ENCODE measurements at regions not wholly inside any gene's neighbourhood (a gene's known extent, or its start where the extent isn't known, plus 50 kb on each side); places are given as distances from the start of the nearest gene placed in this dataset.

- TF ChIP-seq CTCF (optimal IDR thresholded peaks at IDR 0.05 in 1 of 3, IDR thresholded peaks at IDR 0.05 in 1 of 3, conservative IDR thresholded peaks at IDR 0.05 in 1 of 3; ENCODE audit: extremely low read depth in 1 of 3, insufficient read depth in 2 of 3, low read length in 3 of 3) (no peak), EZH2 (IDR thresholded peaks at IDR 0.05; ENCODE audit: low read length) (no peak)
Observed at GRCh38 chr9:79976257-79977073, 404.7 kb downstream of the TLE4 start.
